Left forelimb (tissue), 1 donor: ENCODE measurements at regions not wholly inside any gene's neighbourhood (a gene's known extent, or its start where the extent isn't known, plus 50 kb on each side); places are given as distances from the start of the nearest gene placed in this dataset.

Experiments used
- DNase-seq: peaks from one replicate; pipeline ENCODE4 v3.0.0-alpha.2; 2018; ENCODE audit warnings: low spot score

DNA sequence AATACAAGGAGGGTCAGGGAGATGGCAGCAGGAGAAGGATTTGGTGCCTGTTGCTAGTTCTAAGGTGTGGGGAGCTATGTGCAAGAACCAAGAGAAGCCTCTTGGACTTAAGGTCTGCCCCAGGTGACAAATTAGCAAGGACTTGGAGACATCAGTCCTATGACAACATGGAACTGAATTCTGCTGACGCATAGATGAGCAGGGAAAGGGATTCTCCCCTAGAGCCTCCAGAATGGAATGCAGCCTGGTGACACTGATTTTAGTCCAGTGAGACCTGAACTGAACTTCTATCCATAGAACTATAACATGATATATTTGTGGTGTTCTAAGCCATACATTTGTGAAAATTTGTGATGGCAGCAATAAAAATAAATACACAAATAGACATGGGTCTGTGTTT, 215.6 kb downstream of the ESM1 start:
- DNase-seq, result no peak

GRCh38 chr5:54769072-54769471, 216.3 kb downstream of the ESM1 start:
- DNase-seq, result no peak

DNA sequence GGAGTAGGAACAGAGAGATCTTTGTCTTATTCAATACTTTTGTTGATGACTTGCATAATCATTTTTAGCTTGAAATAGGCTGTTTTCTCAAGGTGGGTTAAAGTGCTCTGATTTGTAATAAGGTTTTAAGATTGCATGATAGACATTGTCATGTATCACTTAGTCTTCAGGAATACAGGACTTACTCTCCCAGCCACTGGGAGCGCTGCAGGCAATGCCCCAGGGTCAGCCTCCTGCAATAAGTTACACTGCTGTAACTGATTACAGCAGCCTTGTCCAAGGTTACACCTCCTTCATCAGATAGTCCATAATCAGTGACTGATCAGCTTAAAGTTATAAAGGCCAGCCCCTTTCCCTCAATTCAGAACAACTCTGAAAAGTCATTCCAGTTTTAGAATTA, 218.6 kb downstream of the ESM1 start:
- DNase-seq, result no peak

DNA sequence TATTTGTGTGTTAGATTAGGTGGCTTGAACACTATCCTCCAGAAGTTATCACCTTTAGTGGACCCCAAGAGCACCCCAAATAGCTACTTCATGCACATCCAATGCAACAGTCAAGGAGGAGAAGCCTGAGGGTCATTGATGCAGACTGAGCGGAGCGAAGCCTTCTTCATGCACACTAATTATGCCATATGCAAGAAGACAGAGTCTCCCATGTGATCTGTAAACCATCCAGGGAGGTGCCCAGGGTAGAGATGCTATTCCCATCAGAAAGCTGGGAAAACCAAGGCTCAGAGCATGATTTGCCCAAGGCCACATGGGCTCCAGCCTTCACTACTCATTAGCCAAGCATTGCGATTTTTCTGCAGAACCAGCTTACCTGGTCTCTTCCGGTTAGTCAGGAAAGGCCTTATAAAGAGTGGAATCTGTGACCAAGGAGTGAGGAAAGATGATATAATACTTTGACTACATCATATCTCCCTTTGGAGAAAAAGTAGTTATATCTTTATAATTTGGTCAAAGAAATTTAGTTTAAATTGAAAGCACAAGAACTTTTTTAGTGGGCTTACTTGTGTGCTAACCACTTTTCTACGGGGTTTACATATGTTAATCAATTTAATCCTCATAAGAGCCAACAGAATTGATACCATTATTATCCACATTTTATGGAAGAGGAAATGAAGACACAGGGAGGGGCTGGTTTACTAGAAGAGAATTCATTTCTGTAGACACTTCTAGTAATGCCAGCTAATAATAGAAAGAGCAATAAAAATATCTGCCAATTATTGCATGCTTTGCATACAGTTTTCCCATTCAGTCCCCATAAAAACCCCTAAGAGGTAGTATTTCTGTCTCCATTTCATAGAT, 220.0 kb downstream of the ESM1 start:
- no peak for DNase-seq

DNA sequence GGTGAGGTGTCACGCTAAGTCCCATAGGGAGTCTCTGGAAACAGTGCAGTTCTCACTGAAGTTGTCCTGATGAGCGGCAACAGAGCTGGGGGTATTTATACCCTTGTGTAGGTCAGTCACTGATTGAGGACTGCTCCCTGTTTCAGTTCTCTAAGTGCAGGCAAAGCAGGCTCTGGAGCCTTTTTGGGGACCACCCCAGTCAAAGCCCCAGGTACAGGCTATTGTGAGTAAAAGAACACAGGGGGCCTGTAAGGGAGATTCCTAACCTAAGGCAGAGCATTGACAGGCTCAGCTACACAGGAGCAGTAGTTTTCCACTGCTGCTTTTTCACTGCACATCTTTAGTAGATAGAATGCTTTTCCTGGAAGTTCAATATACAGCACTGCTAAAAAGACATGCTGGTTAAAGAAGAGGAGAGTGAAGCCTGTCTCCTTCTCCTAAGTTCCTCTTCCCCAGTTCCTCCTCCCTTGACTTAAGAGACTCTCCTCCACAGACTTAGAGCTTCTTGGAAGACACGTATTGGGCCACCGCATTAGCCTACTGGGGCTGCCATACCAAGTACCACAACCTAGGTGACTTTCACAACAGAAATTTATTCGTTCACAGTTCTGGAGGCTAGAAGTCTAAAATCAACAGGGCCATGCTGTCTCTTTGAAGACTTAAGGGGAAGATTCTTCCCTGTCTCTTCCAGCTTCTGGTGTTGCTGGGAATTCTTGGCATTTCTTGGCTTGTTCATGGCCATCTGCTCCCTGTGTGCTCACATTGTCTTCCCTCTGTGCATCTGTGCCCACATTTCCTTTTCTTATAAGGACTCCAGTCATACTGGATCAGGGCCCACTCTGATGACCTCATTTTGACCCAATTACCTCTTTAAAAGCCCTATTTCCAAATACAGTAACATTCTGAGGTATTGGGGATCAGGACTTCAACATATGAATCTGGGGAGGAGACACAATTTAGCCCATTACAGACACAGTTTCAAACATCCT, 221.0 kb downstream of the ESM1 start:
- DNase-seq, result no peak

GRCh38 chr5:54761213-54761701, 224.1 kb downstream of the ESM1 start:
- DNase-seq, result no peak

DNA sequence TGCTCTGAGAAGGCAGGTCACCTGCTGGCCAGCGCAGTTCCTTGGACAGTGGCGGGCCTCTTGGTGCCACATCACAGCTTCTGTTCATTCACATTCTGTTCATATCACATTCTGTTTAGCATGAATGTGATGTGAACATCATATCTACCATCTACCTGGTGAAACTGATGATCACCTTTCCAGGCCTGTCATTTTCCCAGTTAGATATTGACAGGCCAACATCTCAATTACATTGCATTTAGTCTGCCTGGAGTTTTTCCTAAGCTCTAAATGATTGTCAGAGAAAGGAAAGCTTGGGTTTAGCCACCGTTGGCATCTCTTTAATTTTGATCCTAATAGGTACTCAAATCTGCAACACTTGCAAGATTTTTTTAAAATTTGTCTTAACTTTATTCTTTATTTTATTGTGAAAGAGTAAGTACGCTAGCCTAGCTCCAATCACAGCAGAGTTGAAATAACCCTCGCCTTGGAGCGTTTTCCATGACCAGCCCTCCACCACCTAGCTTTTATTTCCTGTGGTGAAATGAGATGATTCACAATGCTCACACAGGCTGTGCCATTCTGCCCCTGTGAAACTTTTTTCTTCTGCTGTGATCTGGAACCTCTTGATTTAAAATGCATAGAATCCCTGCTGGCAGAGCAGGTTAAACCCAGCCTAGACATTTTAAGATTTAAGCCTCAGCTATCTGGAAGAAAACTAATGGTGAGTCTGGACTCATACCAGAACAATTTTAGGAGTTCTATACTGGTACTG, 225.0 kb downstream of the ESM1 start:
- no peak for DNase-seq

DNA sequence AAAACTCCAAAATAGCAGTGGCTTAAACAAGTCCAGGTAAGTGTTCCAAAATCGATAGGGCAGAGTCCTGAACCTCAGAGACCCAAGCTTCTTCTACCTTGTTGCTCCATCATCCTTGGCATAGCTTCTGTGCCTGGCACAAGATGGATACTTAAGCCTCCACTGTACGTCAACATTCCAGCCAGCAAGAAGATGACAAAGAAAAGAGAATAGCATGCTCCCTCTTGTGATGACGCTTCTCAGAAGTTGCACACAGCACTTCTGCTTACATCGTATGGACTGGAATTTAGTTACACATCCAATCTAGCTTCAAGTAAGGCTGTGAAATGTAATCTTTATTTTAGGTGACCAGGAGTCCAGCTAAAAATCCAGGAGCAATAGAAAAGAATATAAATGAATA, 227.4 kb downstream of the ESM1 start:
- DNase-seq, result no peak

DNA sequence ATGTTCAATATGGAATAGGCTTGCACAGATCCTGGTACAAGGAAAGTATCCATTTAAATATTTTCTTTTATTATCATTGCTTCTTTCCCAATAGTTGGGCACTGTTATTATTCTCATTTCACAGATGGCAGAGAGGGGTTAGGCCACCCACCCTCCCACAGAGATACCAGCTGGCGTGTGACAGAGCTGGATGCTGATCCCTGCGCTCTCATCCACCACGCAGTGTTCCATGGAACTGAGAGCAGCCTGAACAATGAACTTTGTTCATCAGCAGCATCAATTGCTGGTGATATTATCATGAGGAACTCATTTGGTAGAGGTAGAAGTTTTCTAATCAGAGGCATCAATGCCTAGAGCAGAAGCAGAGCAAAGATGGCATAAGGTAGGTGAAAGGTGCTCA, 227.9 kb downstream of the ESM1 start:
- no peak for DNase-seq

DNA sequence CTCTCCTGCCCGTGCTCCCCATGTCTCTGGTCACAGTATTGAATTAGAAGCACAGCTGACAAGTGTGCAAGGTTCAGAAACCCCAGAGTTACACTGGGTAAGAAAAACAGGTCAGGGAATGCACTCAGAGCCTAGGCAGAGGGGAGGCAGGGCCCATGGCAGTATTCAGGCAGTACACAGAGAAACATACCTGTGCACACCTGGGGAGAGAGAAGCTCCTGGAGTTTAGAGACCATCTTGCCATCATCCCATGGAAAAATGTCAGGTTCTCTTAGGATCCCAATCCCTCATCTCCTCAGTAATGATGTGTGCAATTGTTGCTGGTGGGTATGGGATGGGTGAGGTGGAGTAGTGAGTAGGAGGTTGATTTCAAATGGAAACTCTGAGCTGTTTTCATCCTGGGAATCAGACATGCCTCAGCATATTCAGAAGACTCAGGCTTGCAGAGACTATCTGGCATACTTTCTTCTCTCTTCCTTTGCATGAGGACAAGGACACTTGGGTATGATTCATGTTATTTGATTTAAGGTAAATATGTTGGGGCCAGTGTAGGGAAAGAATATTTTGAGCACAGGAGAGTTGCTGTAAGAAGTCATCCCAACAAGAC, 228.5 kb downstream of the ESM1 start:
- no peak for DNase-seq

DNA sequence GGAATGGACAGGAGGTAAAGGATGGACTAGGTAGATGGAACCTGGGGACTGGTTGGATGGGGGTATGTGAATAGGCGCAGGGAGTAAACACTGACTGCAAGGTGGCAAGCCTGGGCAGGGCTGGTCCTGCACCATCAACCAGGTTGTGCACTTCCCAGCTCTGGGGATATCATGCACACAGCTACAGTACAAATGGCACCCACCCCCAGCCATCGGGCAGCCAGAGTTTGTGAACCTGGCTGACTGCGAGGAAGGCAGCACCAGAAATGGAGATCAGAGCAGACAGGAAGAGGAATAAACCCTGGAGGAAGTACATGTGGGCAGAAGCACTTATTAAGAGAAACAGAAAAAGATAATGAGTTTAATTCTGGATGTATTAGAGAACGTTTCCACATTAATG, 229.1 kb downstream of the ESM1 start:
- DNase-seq, result no peak

- DNase-seq, result no peak
Measured at GRCh38 chr5:54754878-54755277, 230.5 kb downstream of the ESM1 start.

- DNase-seq, result no peak
Measured at GRCh38 chr5:54754420-54754819, 231.0 kb downstream of the ESM1 start.

DNA sequence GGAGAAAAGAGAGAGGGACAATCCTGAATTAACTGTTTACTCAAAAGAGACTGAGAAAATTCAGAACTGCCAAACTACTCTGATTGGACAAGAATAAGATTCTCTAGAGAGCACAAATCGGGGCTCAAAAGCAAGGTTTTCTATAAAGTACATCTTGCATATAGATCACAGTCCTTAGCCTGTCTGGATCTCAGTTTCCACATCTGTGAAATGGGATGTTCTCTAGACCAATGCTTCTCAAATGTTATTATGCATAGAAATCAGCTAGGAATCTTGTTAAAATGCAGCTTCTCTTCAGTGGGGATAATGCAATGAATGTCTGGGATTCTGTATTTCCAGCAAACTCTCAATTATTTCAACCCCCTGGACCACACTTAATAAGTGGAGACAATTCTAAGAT, 231.6 kb downstream of the ESM1 start:
- no peak for DNase-seq

DNA sequence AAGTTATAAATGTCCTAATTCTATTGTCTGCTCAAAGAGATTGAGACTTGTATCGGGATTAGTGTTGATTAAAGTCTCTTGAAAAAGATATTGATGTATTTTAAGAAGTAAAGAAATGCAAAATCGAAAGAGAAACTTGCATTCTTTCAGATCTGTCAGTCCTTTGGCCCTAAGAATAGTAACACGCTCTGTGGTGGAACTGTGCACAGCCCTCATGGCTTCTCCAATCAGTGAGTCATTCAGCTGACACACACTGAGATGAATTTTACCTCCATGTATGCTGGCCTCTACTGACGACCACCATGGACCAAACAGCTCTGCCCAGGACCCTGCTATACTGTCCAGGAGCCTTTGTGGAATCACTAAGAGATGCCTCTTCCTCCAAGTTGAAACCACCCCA, 232.4 kb downstream of the ESM1 start:
- no peak for DNase-seq

- DNase-seq, result no peak
Measured at GRCh38 chr5:54748527-54748926, 231.0 kb downstream of the SNX18 start.

GRCh38 chr5:54746777-54747398, 229.3 kb downstream of the SNX18 start:
- DNase-seq, result no peak

DNA sequence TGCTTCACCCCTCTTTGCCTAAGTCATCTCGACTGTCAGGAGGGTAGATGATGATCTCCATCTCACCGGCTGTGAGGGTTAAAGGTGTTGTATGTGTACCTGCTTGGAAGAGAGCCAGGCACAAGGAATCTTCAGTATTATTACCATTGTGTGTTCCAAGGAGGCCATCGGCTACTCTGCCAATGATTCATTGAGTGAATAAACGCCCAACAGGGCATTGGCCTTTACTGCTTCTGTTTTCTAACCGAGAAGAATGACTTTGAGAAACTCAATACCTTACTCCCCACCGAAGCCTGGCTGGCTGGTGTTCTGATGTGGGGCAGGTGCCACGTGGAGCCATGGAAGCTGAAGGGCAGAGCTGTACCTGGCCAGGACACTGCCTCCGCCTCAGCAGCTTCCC, 228.8 kb downstream of the SNX18 start:
- DNase-seq, result no peak

DNA sequence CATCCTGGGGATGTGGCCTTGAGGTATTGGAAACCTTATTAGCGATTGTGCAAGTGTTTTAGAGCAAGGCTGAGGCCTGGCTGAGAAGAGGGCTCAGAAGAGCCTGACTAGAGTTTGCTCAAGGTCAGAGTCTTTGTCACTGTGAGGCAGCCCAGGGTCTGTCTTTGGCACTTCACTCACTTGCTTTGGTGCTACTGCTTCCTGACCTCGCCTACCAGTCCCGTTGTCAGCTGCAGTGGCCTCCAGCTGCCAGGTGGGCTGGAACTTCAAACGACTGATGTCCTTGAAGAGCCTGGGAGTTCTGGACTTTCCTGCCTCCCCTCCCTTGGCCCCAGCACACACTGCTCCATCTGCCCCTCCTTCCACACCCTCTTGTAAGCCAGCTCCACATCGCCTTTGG, 228.0 kb downstream of the SNX18 start:
- no peak for DNase-seq

GRCh38 chr5:54743997-54744788, 226.6 kb downstream of the SNX18 start:
- no peak for DNase-seq
